ENCODE measurements at regions not wholly inside any gene's neighbourhood (a gene's known extent, or its start where the extent isn't known, plus 50 kb on each side); places are given as distances from the start of the nearest gene placed in this dataset.

DNA sequence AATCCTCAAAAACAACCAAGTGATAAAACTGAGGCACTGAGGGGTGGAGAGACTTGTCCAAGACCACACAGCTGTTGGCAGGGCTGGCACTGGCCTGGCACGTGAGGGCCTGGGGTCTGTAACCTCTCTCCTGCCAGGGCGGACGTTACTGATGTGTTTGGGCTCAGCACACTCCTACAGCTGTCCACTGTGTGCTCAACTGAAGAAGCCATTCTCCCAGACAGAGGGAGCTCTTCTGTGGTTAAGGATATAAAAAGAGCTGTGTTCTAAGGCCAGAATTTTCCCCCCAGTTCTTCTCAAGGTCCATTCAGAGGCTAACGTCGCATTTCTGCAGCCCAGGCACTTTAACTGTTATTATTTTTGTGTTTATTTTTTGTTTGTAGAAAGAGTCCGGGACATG, 429.0 kb upstream of the ATP11B start:
- H3K4me3 ChIP-seq (ENCODE audit: control insufficient read depth, low read depth, low read length): no peak overlapping the region
- TF ChIP-seq, protein P1, sequence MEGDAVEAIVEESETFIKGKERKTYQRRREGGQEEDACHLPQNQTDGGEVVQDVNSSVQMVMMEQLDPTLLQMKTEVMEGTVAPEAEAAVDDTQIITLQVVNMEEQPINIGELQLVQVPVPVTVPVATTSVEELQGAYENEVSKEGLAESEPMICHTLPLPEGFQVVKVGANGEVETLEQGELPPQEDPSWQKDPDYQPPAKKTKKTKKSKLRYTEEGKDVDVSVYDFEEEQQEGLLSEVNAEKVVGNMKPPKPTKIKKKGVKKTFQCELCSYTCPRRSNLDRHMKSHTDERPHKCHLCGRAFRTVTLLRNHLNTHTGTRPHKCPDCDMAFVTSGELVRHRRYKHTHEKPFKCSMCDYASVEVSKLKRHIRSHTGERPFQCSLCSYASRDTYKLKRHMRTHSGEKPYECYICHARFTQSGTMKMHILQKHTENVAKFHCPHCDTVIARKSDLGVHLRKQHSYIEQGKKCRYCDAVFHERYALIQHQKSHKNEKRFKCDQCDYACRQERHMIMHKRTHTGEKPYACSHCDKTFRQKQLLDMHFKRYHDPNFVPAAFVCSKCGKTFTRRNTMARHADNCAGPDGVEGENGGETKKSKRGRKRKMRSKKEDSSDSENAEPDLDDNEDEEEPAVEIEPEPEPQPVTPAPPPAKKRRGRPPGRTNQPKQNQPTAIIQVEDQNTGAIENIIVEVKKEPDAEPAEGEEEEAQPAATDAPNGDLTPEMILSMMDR (conservative IDR thresholded peaks at IDR 0.05; ENCODE audit: control insufficient read depth, insufficient read depth, low read depth, low read length): no peak
- no peak for DNase-seq (ENCODE audit: low read depth)

DNA sequence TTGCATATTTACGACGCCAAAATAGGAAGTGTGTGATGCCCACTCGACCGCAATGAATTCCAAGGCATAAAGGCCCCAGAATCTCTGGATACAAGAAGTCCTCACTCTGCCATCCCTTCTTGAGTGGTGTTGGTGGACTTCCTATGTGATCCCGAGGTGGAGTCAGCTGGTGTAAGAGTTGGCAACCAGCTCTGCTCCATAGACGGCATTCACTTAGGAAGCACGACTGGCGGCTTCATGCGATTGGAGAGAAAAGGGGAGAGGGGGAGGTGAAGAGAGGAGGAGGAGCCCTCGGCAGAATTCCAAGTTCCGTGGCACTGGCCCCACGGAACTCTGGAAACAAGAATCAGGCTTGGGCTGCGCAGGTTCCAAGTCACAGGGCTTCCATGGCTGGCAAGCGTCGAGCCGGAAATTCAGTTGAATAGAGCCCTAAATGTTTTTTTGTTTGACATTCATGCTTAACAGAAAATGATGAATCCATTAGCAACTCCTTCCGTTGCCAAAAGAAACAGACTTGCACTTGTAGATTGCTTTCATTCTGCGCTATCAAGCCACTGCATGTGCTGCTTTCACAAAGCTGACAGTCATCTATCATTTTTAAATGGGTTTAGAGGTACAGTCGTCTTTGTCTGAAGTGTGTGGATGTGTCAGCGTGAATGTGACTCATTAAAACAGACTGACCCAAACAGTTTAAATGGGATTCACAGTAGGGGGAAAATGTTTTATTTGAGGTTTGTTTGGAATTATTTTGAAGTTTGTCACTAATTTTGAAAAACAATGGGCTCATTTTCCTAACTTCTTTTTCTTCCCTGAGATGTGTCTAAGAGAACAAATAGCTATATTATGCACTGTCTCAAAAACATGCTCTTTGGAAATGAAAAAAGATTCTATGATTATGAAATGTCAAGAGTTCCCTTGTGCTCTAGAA, 428.3 kb upstream of the ATP11B start:
- TF ChIP-seq, protein P1 (conservative IDR thresholded peaks at IDR 0.05; ENCODE audit: control insufficient read depth, insufficient read depth, low read depth, low read length): no peak
- no peak overlapping the region for H3K4me3 ChIP-seq (ENCODE audit: control insufficient read depth, low read depth, low read length)
- DNase-seq (ENCODE audit: low read depth): no peak

DNA sequence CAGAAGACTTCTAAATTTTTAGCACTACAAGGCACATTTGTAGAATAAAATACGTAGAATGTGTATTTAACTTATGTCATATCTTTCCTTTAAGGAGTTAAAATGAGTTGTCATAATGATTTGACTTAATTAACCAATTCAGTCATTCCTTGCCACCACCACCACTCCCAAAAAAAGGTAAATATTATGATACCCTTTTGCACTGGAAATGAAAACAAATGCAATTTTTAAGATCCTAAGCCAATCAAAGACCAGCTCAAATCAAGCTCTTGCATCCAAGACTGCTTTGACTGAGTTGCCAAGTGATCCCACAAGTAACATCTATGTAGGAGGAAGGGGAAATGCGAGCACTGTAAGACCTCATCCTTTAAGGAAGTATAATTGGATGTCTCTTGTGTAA, 426.6 kb upstream of the ATP11B start:
- TF ChIP-seq, protein P1 (conservative IDR thresholded peaks at IDR 0.05; ENCODE audit: control insufficient read depth, insufficient read depth, low read depth, low read length): no peak
- DNase-seq (ENCODE audit: low read depth): no peak
- no peak overlapping the region for H3K4me3 ChIP-seq (ENCODE audit: control insufficient read depth, low read depth, low read length)

DNA sequence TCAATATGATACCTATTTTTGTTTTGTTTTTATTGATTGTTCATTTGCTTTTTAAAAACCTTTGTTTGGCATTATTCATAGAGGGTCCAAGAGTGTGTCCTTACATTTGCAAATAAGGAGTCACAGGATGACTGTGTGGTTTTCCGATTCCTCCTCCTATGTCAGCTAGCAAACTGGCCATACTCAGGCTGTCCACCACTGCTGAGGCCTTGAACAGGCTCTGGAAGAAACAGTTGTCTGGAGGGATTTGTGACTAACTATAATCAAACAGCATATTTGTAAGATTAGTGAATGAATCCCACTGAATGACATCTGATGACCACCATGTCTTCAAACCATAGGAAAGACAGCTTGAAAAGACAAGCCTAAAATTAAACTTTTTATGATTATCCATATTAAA, 423.4 kb upstream of the ATP11B start:
- DNase-seq (ENCODE audit: low read depth): no peak
- H3K4me3 ChIP-seq (ENCODE audit: control insufficient read depth, low read depth, low read length): no peak overlapping the region
- TF ChIP-seq, protein P1 (conservative IDR thresholded peaks at IDR 0.05; ENCODE audit: control insufficient read depth, insufficient read depth, low read depth, low read length): no peak

DNA sequence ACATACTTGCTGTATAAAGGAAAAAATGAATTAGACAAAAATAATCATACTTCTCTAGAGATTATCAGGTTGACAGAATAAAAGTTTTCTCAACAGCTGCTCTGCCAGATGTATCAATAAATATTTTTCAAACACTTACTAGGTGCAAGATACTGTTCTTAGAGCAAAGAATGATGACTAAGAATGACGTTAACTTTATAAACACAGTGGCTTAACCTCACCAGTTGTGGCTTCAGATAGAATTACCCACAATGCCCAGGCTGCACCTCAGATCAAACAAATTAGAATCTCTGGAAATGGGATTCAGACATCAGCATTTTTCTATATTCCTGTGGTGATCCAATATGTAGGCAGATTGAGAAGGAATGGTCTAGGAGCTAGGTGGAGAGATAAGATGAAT, 422.4 kb upstream of the ATP11B start:
- no peak for DNase-seq (ENCODE audit: low read depth)
- TF ChIP-seq, protein P1 (conservative IDR thresholded peaks at IDR 0.05; ENCODE audit: control insufficient read depth, insufficient read depth, low read depth, low read length): no peak
- H3K4me3 ChIP-seq (ENCODE audit: control insufficient read depth, low read depth, low read length): no peak overlapping the region

DNA sequence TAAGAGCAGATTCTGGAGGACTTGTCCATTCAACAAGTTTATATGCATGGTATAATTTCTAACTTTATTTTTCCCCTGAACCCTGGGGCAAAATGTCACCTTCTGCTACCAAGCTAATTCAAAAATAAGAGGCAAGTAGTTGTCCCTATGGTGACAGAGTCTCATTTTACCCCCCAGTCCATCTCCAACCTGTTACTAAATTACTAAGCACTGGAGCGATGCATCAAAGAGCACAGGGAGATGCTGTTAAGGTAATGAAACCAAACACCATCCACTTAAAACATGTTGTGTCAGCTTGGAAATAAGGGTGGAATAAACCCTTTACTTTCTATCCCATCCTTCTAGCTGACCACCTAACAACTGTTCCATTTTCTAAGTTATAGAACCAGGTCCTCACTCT, 417.4 kb upstream of the ATP11B start:
- H3K4me3 ChIP-seq (ENCODE audit: control insufficient read depth, low read depth, low read length): no peak overlapping the region
- TF ChIP-seq, protein P1 (conservative IDR thresholded peaks at IDR 0.05; ENCODE audit: control insufficient read depth, insufficient read depth, low read depth, low read length): no peak
- no peak for DNase-seq (ENCODE audit: low read depth)

All from fibroblast of mammary gland (primary cell).